Smooth muscle cell (in vitro differentiated cells): ENCODE measurements at regions not wholly inside any gene's neighbourhood (a gene's known extent, or its start where the extent isn't known, plus 50 kb on each side); places are given as distances from the start of the nearest gene placed in this dataset.

Experiments used
- DNase-seq: peaks from one replicate; lab custom pipeline; 2025; ENCODE audit not compliant: unreplicated experiment; lab: John Stamatoyannopoulos, UW
- H2AFZ ChIP-seq: fragments of 200-600 bp; sonication (generic); 2 replicates; pipeline ENCODE4 v1.6.0; 2016; ENCODE audit warnings: antibody characterized with exemption, low read depth, mild to moderate bottlenecking
- H3F3A ChIP-seq: fragments of 200-600 bp; sonication (generic); 2 replicates; pipeline ENCODE4 v1.6.0; 2017; ENCODE audit warnings: antibody characterized with exemption, low read depth
- H3K27ac ChIP-seq: fragments of 200-600 bp; sonication (generic); 2 replicates; pipeline ENCODE4 v1.5.1; 2016; ENCODE audit warnings: low read depth, mild to moderate bottlenecking
- H3K27me3 ChIP-seq: fragments of 200-600 bp; sonication (generic); 2 replicates; pipeline ENCODE4 v1.6.1; 2016; ENCODE audit warnings: low read depth, mild to moderate bottlenecking
- H3K36me3 ChIP-seq: fragments of 200-600 bp; sonication (generic); 2 replicates; pipeline ENCODE4 v1.5.1; 2016; ENCODE audit warnings: low read depth
- H3K4me1 ChIP-seq: fragments of 200-600 bp; sonication (generic); 2 replicates; pipeline ENCODE4 v1.5.1; 2016; ENCODE audit warnings: low read depth
- H3K4me2 ChIP-seq: fragments of 200-600 bp; sonication (generic); 2 replicates; pipeline ENCODE4 v1.6.0; 2016; ENCODE audit warnings: mild to moderate bottlenecking
- H3K4me3 ChIP-seq: fragments of 200-600 bp; sonication (generic); 2 replicates; pipeline ENCODE4 v1.5.1; 2016; ENCODE audit warnings: mild to moderate bottlenecking
- H3K79me2 ChIP-seq: fragments of 200-600 bp; sonication (generic); 2 replicates; pipeline ENCODE4 v1.6.0; 2016; ENCODE audit warnings: low read depth, mild to moderate bottlenecking
- H3K9ac ChIP-seq: fragments of 200-600 bp; sonication (generic); 2 replicates; pipeline ENCODE4 v1.6.0; 2016; ENCODE audit warnings: low read depth
- H3K9me3 ChIP-seq: fragments of 200-600 bp; sonication (generic); replicated peaks from 2 replicates; pipeline ENCODE4 v1.5.1; 2016; ENCODE audit warnings: low read depth
- H4K20me1 ChIP-seq: fragments of 200-600 bp; sonication (generic); 2 replicates; pipeline ENCODE4 v1.6.0; 2016; ENCODE audit warnings: low read depth
- CTCF ChIP-seq: fragments of 200-600 bp; sonication (generic); IDR thresholded peaks from 2 replicates; pipeline ENCODE4 v1.5.1; 2017; ENCODE audit warnings: borderline replicate concordance, mild to moderate bottlenecking, antibody characterized with exemption; ENCODE audit not compliant: insufficient read depth, poor library complexity, severe bottlenecking
- WGBS: methylation state at CpG from one replicate; pipeline ENCODE4 v1.1.7; 2016; ENCODE audit warnings: low lambda C conversion rate; 5-methylcytosine and 5-hydroxymethylcytosine counted together

- H4K20me1 ChIP-seq: no peaks in the 10 kb centered on the region
- H3K9ac ChIP-seq: no peak overlapping the region
- no peaks in the 10 kb centered on the region for H3K27me3 ChIP-seq
- H2AFZ ChIP-seq: no peak overlapping the region
- DNase-seq: no peak
- 85% methylated on average over 11 of the region's 11 CpGs for WGBS
- H3K4me1 ChIP-seq: no peaks in the 10 kb centered on the region
- no peak overlapping the region for H3K27ac ChIP-seq
- no peak overlapping the region for H3K4me2 ChIP-seq
- no peaks in the 10 kb centered on the region for H3K79me2 ChIP-seq
- H3K4me3 ChIP-seq: no peak overlapping the region
- TF ChIP-seq CTCF: no peak
- H3K9me3 ChIP-seq: no peaks in the 10 kb centered on the region
- H3K36me3 ChIP-seq: no peaks in the 10 kb centered on the region
- no peaks in the 10 kb centered on the region for H3F3A ChIP-seq
Measured at GRCh38 chr20:24780674-24781417, 168.2 kb upstream of the CST7 start.

- Histone ChIP-seq H3K27ac (no peak overlapping the region), H3K79me2 (no peaks in the 10 kb centered on the region), H3F3A (no peaks in the 10 kb centered on the region), H3K9me3 (no peaks in the 10 kb centered on the region), H3K4me1 (no peaks in the 10 kb centered on the region), H3K9ac (no peak overlapping the region), H3K4me3 (no peak overlapping the region), H4K20me1 (no peaks in the 10 kb centered on the region), H3K4me2 (no peak overlapping the region), H2AFZ (no peak overlapping the region), H3K36me3 (no peaks in the 10 kb centered on the region), H3K27me3 (no peaks in the 10 kb centered on the region)
- no peak for DNase-seq
- WGBS: 72% methylated on average over 8 of the region's 8 CpGs
- peak; percentile 59 for TF ChIP-seq CTCF
Measured at GRCh38 chr20:24781418-24781980, 167.6 kb upstream of the CST7 start.

GRCh38 chr20:24782301-24782700, 166.8 kb upstream of the CST7 start:
- DNase-seq: no peak

More at GRCh38 chr20:24782301-24782700, 166.8 kb upstream of the CST7 start:
- 90% methylated on average over 11 of the region's 11 CpGs for WGBS
- H3K27me3 ChIP-seq: no peaks in the 10 kb centered on the region
- H3K79me2 ChIP-seq: no peaks in the 10 kb centered on the region
- H3F3A ChIP-seq: no peaks in the 10 kb centered on the region
- no peaks in the 10 kb centered on the region for H4K20me1 ChIP-seq
- no peaks in the 10 kb centered on the region for H3K9me3 ChIP-seq
- no peak overlapping the region for H3K27ac ChIP-seq
- H3K36me3 ChIP-seq: no peaks in the 10 kb centered on the region
- no peak overlapping the region for H2AFZ ChIP-seq
- TF ChIP-seq CTCF: no peak
- H3K4me1 ChIP-seq: no peaks in the 10 kb centered on the region
- no peak overlapping the region for H3K4me2 ChIP-seq
- H3K4me3 ChIP-seq: no peak overlapping the region
- no peak overlapping the region for H3K9ac ChIP-seq
